ENCODE measurements at regions not wholly inside any gene's neighbourhood (a gene's known extent, or its start where the extent isn't known, plus 50 kb on each side); places are given as distances from the start of the nearest gene placed in this dataset.
"Not testable (repeated sequence)": the region's sequence is repeated elsewhere in the genome, so short reads cannot be mapped to it uniquely, and the experiment has no call there.

DNA sequence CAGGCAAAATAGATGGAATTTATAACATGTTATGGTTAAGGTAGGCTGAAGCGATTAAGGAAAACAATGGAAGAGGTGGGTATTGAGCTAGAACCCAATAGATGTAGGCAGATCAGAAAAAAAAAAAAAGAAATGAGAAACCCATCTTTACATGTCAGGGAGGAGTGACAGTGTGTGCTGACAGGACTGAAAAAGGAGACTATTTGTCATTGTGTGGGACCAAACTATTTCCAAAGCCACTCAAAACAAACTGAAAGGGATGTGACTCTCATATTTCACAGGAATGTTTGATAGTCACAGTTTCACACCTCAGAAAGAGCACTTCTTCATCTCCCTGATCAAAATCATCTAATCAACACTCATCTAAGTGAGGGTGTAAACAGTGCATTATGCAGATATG is 122.3 kb upstream of the KIF2A start:
- H3K4me3 Mint-ChIP-seq, result no peak overlapping the region
- H3K27ac Mint-ChIP-seq, result no peak overlapping the region
- H3K27me3 Mint-ChIP-seq (ENCODE audit: low read depth), result peaks cover 28% of the 10 kb centered on the region
- TF ChIP-seq, protein P1, sequence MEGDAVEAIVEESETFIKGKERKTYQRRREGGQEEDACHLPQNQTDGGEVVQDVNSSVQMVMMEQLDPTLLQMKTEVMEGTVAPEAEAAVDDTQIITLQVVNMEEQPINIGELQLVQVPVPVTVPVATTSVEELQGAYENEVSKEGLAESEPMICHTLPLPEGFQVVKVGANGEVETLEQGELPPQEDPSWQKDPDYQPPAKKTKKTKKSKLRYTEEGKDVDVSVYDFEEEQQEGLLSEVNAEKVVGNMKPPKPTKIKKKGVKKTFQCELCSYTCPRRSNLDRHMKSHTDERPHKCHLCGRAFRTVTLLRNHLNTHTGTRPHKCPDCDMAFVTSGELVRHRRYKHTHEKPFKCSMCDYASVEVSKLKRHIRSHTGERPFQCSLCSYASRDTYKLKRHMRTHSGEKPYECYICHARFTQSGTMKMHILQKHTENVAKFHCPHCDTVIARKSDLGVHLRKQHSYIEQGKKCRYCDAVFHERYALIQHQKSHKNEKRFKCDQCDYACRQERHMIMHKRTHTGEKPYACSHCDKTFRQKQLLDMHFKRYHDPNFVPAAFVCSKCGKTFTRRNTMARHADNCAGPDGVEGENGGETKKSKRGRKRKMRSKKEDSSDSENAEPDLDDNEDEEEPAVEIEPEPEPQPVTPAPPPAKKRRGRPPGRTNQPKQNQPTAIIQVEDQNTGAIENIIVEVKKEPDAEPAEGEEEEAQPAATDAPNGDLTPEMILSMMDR (IDR thresholded peaks at IDR 0.05; ENCODE audit: unreplicated experiment), result no peak
- H3K36me3 Mint-ChIP-seq, result no peaks in the 10 kb centered on the region
- DNase-seq (ENCODE audit: low spot score in 2 of 2, unreplicated experiment in 2 of 2), result no peak
- H3K9me3 Mint-ChIP-seq, result peaks cover 1% of the 10 kb centered on the region
- H3K4me1 Mint-ChIP-seq, result no peaks in the 10 kb centered on the region

DNA sequence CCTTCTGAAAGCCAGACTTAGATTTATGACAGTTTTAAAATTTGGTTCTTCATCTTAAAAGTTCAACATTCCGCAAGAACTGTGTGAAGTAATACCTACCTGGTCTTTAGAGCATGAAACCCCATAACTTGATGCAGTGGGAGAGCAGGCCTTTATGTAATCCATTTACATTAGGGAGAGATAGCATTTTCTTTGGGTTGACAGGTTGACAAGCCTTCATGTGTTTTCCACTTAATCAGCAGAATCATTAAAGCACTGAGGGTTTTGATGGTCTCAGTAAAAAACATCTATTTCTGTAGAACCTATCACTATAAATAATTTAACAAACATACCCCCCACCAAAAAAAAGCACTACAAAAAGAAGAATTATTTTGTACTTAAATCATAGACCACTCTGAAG is 121.6 kb upstream of the KIF2A start:
- H3K36me3 Mint-ChIP-seq, result no peaks in the 10 kb centered on the region
- no peak for DNase-seq (ENCODE audit: low spot score in 2 of 2, unreplicated experiment in 2 of 2)
- no peak overlapping the region for H3K27ac Mint-ChIP-seq

DNA sequence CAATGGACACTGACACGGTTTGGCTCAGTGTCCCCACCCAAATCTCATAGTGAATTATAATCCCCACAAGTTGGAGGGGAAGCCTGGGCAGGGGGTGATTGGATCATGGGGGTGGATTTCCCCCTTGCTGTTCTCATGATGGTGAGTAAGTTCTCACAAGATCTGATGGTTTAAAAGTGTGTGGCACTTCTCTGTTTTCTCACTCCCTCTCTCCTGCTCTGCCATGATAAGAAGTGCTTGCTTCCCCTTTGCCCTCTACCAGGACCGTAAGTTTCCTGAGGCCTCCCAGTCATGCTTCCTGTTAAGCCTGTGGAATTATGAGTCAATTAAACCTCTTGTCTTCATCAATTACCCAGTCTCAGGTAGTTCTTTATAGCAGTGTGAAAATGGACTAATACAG is 115.8 kb upstream of the KIF2A start:
- Mint-ChIP-seq H3K27ac (no peak overlapping the region), H3K9me3 (peaks cover 38% of the 10 kb centered on the region), H3K4me1 (no peaks in the 10 kb centered on the region), H3K36me3 (no peaks in the 10 kb centered on the region), H3K4me3 (no peak overlapping the region), H3K27me3 (ENCODE audit: low read depth) (peaks cover 15% of the 10 kb centered on the region)
- TF ChIP-seq, protein P1 (IDR thresholded peaks at IDR 0.05; ENCODE audit: unreplicated experiment), result no peak
- DNase-seq (ENCODE audit: low spot score in 2 of 2, unreplicated experiment in 2 of 2), result no peak

More for the DNA sequence above, 121.6 kb upstream of the KIF2A start:
- TF ChIP-seq, protein P1 (IDR thresholded peaks at IDR 0.05; ENCODE audit: unreplicated experiment), result no peak
- no peak overlapping the region for H3K4me3 Mint-ChIP-seq
- H3K27me3 Mint-ChIP-seq (ENCODE audit: low read depth), result peaks cover 23% of the 10 kb centered on the region
- peaks cover 5% of the 10 kb centered on the region for H3K9me3 Mint-ChIP-seq
- no peaks in the 10 kb centered on the region for H3K4me1 Mint-ChIP-seq

DNA sequence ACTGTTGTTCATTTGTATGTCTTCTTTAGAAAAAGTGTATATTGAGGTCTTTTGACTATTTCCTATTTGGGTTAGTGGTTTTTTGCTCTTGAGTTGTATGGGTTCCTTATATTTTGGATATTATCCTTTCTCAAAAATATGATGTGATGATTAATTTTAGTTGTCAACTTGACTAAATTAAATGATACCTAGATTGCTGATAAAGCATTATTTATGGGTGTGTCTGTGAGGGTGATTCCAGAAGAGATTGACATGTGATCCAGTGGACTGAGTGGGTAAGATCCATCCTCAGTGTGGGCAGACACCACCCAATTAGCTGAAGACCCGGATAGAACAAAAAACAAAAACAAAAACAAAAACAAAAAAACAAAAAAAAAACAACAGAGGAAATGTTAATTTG is 115.1 kb upstream of the KIF2A start:
- TF ChIP-seq, protein P1 (IDR thresholded peaks at IDR 0.05; ENCODE audit: unreplicated experiment), result no peak
- no peak overlapping the region for H3K27ac Mint-ChIP-seq
- H3K9me3 Mint-ChIP-seq, result peaks cover 38% of the 10 kb centered on the region
- H3K36me3 Mint-ChIP-seq, result no peaks in the 10 kb centered on the region
- DNase-seq (ENCODE audit: low spot score in 2 of 2, unreplicated experiment in 2 of 2), result no peak
- H3K4me1 Mint-ChIP-seq, result no peaks in the 10 kb centered on the region
- H3K4me3 Mint-ChIP-seq, result no peak overlapping the region
- H3K27me3 Mint-ChIP-seq (ENCODE audit: low read depth), result peaks cover 11% of the 10 kb centered on the region

DNA sequence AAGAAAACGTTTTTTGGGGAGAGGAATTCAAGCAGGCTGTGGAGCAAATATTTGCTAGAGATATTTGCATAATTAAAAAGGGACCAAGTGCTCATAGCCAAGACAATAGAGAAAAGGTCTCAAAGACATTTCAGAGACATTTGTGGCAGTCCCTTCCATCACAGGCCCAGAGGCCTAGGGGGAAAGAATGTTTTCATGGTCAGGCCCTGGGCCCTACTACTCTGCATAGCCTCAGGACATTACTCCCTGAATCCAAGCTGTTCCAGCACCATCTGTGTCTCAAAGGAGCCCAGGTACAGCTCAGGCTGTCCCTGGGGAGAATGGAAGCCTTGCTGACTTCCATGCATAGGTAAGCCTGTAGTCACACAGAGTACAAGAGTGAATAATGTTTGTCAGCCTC is 113.0 kb upstream of the KIF2A start:
- TF ChIP-seq, protein P1 (IDR thresholded peaks at IDR 0.05; ENCODE audit: unreplicated experiment), result no peak
- Mint-ChIP-seq H3K4me1 (no peaks in the 10 kb centered on the region), H3K27ac (no peak overlapping the region), H3K4me3 (no peak overlapping the region), H3K27me3 (ENCODE audit: low read depth) (peaks cover 12% of the 10 kb centered on the region), H3K9me3 (peaks cover 38% of the 10 kb centered on the region), H3K36me3 (no peaks in the 10 kb centered on the region)
- DNase-seq (ENCODE audit: low spot score in 2 of 2, unreplicated experiment in 2 of 2), result no peak

DNA sequence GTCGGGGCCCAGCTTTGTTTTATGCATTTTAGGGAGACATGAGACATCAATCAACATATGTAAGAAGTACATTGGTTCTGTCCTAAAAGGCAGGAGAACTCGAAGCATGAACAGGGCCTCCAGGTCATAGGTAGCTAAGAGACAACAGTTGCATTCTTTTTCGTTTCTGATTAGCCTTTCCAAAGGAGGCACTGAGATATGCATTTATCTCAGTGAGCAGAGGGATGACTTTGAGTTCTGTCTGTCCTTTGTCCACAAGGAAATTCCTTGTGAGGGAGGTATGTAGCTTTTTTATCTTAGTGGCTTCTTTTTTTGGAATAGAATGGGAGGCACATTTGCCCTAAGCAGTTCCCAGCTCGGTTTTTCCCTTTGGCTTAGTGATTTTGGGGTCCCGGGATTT is 109.5 kb upstream of the KIF2A start:
- not testable (repeated sequence) for H3K27ac Mint-ChIP-seq; DNase-seq (ENCODE audit: low spot score in 2 of 2, unreplicated experiment in 2 of 2); H3K4me3 Mint-ChIP-seq; H3K36me3 Mint-ChIP-seq; H3K4me1 Mint-ChIP-seq
- peaks cover 32% of the 10 kb centered on the region for H3K27me3 Mint-ChIP-seq (ENCODE audit: low read depth)
- peaks cover 25% of the 10 kb centered on the region for H3K9me3 Mint-ChIP-seq

Data from mesothelial cell of epicardium (in vitro differentiated cells).